ENCODE measurements at regions not wholly inside any gene's neighbourhood (a gene's known extent, or its start where the extent isn't known, plus 50 kb on each side); places are given as distances from the start of the nearest gene placed in this dataset.

DNA sequence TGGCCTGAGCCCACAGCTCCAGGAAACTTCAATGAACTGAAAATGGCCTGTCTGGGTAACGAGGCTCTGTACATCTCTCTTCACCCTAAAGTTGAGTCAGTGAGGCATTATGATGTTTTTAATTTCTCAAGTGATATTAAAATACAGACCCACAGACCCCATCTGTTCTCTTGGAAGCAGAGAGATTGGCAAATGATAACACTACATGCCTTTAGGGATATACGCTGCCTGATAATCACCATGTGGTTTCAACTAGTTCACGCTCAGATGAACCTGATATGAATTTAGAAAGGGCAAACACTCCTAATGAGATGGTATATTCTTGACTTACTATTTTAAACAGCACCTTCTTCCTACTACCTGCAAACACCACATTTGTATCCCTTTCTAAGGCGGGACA, 127.5 kb downstream of the RFC3 start:
- no peak for DNase-seq (ENCODE audit: low read depth)
- TF ChIP-seq MYC (IDR thresholded peaks at IDR 0.05; ENCODE audit: low read depth, low read length) (no peak), MAX (IDR thresholded peaks at IDR 0.05; ENCODE audit: low read depth, low read length) (no peak), POLR2A (IDR thresholded peaks at IDR 0.05; ENCODE audit: extremely low read depth, insufficient read length) (no peak)
- TF ChIP-seq, protein P1, sequence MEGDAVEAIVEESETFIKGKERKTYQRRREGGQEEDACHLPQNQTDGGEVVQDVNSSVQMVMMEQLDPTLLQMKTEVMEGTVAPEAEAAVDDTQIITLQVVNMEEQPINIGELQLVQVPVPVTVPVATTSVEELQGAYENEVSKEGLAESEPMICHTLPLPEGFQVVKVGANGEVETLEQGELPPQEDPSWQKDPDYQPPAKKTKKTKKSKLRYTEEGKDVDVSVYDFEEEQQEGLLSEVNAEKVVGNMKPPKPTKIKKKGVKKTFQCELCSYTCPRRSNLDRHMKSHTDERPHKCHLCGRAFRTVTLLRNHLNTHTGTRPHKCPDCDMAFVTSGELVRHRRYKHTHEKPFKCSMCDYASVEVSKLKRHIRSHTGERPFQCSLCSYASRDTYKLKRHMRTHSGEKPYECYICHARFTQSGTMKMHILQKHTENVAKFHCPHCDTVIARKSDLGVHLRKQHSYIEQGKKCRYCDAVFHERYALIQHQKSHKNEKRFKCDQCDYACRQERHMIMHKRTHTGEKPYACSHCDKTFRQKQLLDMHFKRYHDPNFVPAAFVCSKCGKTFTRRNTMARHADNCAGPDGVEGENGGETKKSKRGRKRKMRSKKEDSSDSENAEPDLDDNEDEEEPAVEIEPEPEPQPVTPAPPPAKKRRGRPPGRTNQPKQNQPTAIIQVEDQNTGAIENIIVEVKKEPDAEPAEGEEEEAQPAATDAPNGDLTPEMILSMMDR (IDR thresholded peaks at IDR 0.05; ENCODE audit: low read depth, low read length) = no peak
- no peak overlapping the region for H3K4me3 ChIP-seq (ENCODE audit: low read depth, low read length)

- TF ChIP-seq, protein P1 (IDR thresholded peaks at IDR 0.05; ENCODE audit: low read depth, low read length) = no peak
- TF ChIP-seq MYC (IDR thresholded peaks at IDR 0.05; ENCODE audit: low read depth, low read length) = no peak
- no peak for TF ChIP-seq MAX (IDR thresholded peaks at IDR 0.05; ENCODE audit: low read depth, low read length)
- no peak for TF ChIP-seq POLR2A (IDR thresholded peaks at IDR 0.05; ENCODE audit: extremely low read depth, insufficient read length)
- no peak for DNase-seq (ENCODE audit: low read depth)
- no peak overlapping the region for H3K4me3 ChIP-seq (ENCODE audit: low read depth, low read length)
Measured at GRCh38 chr13:33953203-33953602, 135.3 kb downstream of the RFC3 start.

DNA sequence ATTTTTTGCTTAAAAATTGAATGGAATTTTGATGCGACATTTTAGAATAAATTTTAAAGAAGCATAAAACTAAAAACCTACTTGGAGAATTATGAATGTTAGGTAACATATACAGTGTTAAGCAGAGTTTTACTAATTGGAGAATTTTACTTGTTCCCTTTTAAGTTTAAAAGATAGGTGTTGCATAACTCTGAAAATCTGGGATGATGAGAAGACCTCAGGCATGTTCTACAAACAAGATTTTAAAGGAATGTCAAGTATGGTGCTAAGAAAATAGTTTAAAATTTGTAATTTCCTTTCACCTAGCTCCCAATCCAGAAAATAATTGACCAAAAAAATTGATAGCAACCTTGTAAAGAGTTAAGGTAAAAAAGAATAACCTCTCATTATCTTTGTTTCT, 135.8 kb downstream of the RFC3 start:
- DNase-seq (ENCODE audit: low read depth) = no peak
- H3K4me3 ChIP-seq (ENCODE audit: low read depth, low read length) = no peak overlapping the region
- TF ChIP-seq MAX (IDR thresholded peaks at IDR 0.05; ENCODE audit: low read depth, low read length) (no peak), POLR2A (IDR thresholded peaks at IDR 0.05; ENCODE audit: extremely low read depth, insufficient read length) (no peak), MYC (IDR thresholded peaks at IDR 0.05; ENCODE audit: low read depth, low read length) (no peak)
- TF ChIP-seq, protein P1 (IDR thresholded peaks at IDR 0.05; ENCODE audit: low read depth, low read length) = no peak

DNA sequence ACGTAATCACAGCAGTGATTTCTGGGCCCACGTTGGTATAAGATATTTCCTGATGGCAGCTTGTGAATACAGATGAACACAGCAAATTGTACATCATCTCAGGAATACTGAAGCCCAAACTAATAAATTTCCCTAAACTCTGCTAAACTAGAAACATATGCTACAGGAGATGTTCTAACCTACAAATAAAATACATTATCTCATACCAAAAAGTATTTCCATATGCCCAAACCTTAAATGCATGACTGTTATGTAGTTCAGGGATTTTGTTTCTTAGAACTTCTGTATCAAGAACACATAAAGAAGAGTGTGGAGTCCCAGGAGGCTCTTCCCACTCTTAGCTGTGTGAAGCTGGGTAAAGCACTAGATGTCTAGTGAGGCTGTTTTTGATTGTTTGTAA, 138.4 kb downstream of the RFC3 start:
- no peak overlapping the region for H3K4me3 ChIP-seq (ENCODE audit: low read depth, low read length)
- no peak for DNase-seq (ENCODE audit: low read depth)
- TF ChIP-seq, protein P1 (IDR thresholded peaks at IDR 0.05; ENCODE audit: low read depth, low read length) = no peak
- TF ChIP-seq POLR2A (IDR thresholded peaks at IDR 0.05; ENCODE audit: extremely low read depth, insufficient read length) = no peak
- TF ChIP-seq MAX (IDR thresholded peaks at IDR 0.05; ENCODE audit: low read depth, low read length) = no peak
- TF ChIP-seq MYC (IDR thresholded peaks at IDR 0.05; ENCODE audit: low read depth, low read length) = no peak

DNA sequence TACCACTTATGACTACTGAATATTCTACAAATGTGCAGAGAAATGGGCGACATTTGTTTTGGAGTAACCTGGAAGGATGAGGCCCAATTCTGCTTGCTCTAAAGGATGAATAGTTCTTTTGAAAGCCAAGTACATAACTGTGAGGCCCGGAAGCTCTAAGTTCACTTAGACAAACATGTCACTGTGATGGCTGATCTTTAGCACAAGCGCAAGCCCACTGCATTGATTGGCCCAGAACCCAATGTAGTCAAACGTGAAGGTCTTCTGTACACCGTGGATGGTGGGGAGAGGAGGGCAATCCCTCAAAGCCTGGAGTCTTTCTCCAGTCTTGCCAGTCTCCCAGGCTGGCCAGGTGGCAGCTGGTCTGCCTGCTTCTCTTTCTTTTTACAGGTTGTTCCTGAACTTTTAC, 139.6 kb downstream of the RFC3 start:
- no peak for TF ChIP-seq MAX (IDR thresholded peaks at IDR 0.05; ENCODE audit: low read depth, low read length)
- DNase-seq (ENCODE audit: low read depth) = no peak
- H3K4me3 ChIP-seq (ENCODE audit: low read depth, low read length) = no peak overlapping the region

DNA sequence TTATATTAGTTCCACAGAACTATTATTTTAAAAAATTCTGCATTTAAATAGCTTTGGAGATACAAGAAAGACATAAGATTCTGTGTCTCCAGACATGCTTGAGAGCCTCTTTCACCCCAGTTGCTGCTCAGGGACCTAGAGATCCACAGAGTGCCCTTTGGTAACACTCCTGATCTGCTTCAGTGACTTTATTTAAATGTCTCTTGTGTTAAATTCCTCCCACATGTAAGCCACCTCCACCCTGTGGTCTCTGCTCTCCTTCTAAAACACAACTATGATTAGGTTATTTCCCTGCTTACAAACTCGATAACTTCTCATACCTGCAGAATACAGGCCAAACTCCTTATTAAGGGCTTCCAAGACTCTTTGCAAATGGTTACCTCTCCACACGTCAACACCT, 141.0 kb downstream of the RFC3 start:
- TF ChIP-seq, protein P1 (IDR thresholded peaks at IDR 0.05; ENCODE audit: low read depth, low read length) = no peak
- TF ChIP-seq POLR2A (IDR thresholded peaks at IDR 0.05; ENCODE audit: extremely low read depth, insufficient read length) (no peak), MYC (IDR thresholded peaks at IDR 0.05; ENCODE audit: low read depth, low read length) (no peak), MAX (IDR thresholded peaks at IDR 0.05; ENCODE audit: low read depth, low read length) (no peak)
- DNase-seq (ENCODE audit: low read depth) = no peak

More for the DNA sequence above, 141.0 kb downstream of the RFC3 start:
- H3K4me3 ChIP-seq (ENCODE audit: low read depth, low read length) = no peak overlapping the region
